ENCODE measurements at regions not wholly inside any gene's neighbourhood (a gene's known extent, or its start where the extent isn't known, plus 50 kb on each side); places are given as distances from the start of the nearest gene placed in this dataset.

DNA sequence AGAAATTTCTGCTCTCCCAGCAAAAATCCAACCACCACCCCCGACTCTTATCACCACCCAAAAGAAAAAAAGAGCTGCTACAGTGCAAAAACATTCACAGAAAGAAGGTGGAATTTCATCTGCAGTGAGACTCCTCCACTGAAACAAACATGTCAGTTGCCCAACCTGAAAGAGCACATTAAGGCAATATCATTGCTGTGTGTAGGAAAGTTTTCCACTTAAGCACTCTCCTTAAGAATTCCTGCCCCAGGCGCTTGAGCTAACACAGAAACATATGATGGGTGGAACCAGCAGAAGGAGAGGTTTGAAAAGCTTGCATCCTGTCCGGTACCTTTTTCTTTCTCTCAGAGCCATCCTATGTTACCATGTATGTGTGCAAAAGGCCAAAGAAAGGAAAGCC lies 200.8 kb upstream of the GADL1 start:
- TF ChIP-seq, protein P1, sequence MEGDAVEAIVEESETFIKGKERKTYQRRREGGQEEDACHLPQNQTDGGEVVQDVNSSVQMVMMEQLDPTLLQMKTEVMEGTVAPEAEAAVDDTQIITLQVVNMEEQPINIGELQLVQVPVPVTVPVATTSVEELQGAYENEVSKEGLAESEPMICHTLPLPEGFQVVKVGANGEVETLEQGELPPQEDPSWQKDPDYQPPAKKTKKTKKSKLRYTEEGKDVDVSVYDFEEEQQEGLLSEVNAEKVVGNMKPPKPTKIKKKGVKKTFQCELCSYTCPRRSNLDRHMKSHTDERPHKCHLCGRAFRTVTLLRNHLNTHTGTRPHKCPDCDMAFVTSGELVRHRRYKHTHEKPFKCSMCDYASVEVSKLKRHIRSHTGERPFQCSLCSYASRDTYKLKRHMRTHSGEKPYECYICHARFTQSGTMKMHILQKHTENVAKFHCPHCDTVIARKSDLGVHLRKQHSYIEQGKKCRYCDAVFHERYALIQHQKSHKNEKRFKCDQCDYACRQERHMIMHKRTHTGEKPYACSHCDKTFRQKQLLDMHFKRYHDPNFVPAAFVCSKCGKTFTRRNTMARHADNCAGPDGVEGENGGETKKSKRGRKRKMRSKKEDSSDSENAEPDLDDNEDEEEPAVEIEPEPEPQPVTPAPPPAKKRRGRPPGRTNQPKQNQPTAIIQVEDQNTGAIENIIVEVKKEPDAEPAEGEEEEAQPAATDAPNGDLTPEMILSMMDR (conservative IDR thresholded peaks at IDR 0.05): no peak
- TF ChIP-seq EZH2 (IDR thresholded peaks at IDR 0.05; ENCODE audit: low read depth): no peak
